Adipocyte (in vitro differentiated cells): ENCODE measurements at regions not wholly inside any gene's neighbourhood (a gene's known extent, or its start where the extent isn't known, plus 50 kb on each side); places are given as distances from the start of the nearest gene placed in this dataset.
A peak's percentile ranks its signal among the peaks of the same experiment; 100 is the strongest.

Experiments
- DNase-seq: peaks from one replicate; pipeline ENCODE4 v3.0.0-alpha.2; 2015; ENCODE audit warnings: low read depth
- H3K27me3 ChIP-seq: replicated peaks from 2 replicates; pipeline ENCODE4 v1.7.0; 2013; ENCODE audit warnings: mild to moderate bottlenecking, low read length, moderate library complexity; ENCODE audit not compliant: control insufficient read depth, insufficient read depth
- H3K36me3 ChIP-seq: 2 replicates; pipeline ENCODE4 v1.7.0; 2013; ENCODE audit warnings: low read length, mild to moderate bottlenecking, moderate library complexity; ENCODE audit not compliant: control insufficient read depth, insufficient read depth, severe bottlenecking
- H3K4me1 ChIP-seq: 2 replicates; pipeline ENCODE4 v1.7.0; 2013; ENCODE audit warnings: mild to moderate bottlenecking, low read length, moderate library complexity; ENCODE audit not compliant: control insufficient read depth, insufficient read depth
- H3K4me3 ChIP-seq: 2 replicates; pipeline ENCODE4 v1.7.0; 2013; ENCODE audit warnings: mild to moderate bottlenecking, low read length, moderate library complexity
- H3K9ac ChIP-seq: 2 replicates; pipeline ENCODE4 v1.7.0; 2013; ENCODE audit warnings: mild to moderate bottlenecking, low read length, moderate library complexity
- H3K9me3 ChIP-seq: 2 replicates; pipeline ENCODE4 v1.7.0; 2013; ENCODE audit warnings: mild to moderate bottlenecking, low read length, moderate library complexity; ENCODE audit not compliant: control insufficient read depth

- H3K4me3 ChIP-seq = peak overlapping the region; percentile 33
- no peaks in the 10 kb centered on the region for H3K36me3 ChIP-seq
- DNase-seq = no peak
- no peaks in the 10 kb centered on the region for H3K9me3 ChIP-seq
- no peak overlapping the region for H3K9ac ChIP-seq
- peaks cover 10% of the 10 kb centered on the region for H3K27me3 ChIP-seq
- peaks cover 6% of the 10 kb centered on the region for H3K4me1 ChIP-seq
Measured at GRCh38 chr15:97652700-97653167, 307.8 kb upstream of the ARRDC4 start.

- Histone ChIP-seq H3K9me3 (no peaks in the 10 kb centered on the region), H3K4me1 (peaks cover 6% of the 10 kb centered on the region), H3K27me3 (peaks cover 10% of the 10 kb centered on the region), H3K4me3 (no peak overlapping the region), H3K9ac (no peak overlapping the region), H3K36me3 (no peaks in the 10 kb centered on the region)
- DNase-seq = no peak
Measured at GRCh38 chr15:97653896-97654295, 306.6 kb upstream of the ARRDC4 start.

- Histone ChIP-seq H3K9ac (no peak overlapping the region), H3K36me3 (no peaks in the 10 kb centered on the region), H3K4me3 (no peak overlapping the region), H3K27me3 (peaks cover 10% of the 10 kb centered on the region), H3K9me3 (no peaks in the 10 kb centered on the region), H3K4me1 (peaks cover 6% of the 10 kb centered on the region)
- DNase-seq = no peak
Measured at GRCh38 chr15:97654481-97655076, 305.9 kb upstream of the ARRDC4 start.

- Histone ChIP-seq H3K9me3 (peaks cover 5% of the 10 kb centered on the region), H3K27me3 (no peaks in the 10 kb centered on the region), H3K36me3 (no peaks in the 10 kb centered on the region), H3K4me3 (no peak overlapping the region), H3K4me1 (no peaks in the 10 kb centered on the region), H3K9ac (no peak overlapping the region)
- no peak for DNase-seq
Measured at GRCh38 chr15:97661796-97662195, 298.7 kb upstream of the ARRDC4 start.

- Histone ChIP-seq H3K4me1 (no peaks in the 10 kb centered on the region), H3K27me3 (no peaks in the 10 kb centered on the region), H3K9me3 (peaks cover 4% of the 10 kb centered on the region), H3K4me3 (no peak overlapping the region), H3K9ac (no peak overlapping the region), H3K36me3 (no peaks in the 10 kb centered on the region)
- no peak for DNase-seq
Measured at GRCh38 chr15:97672586-97672985, 287.9 kb upstream of the ARRDC4 start.

GRCh38 chr15:97678656-97679055, 281.8 kb upstream of the ARRDC4 start:
- H3K4me3 ChIP-seq = no peak overlapping the region
- H3K36me3 ChIP-seq = no peaks in the 10 kb centered on the region
- no peaks in the 10 kb centered on the region for H3K4me1 ChIP-seq
- peaks cover 4% of the 10 kb centered on the region for H3K9me3 ChIP-seq
- DNase-seq = no peak
- no peaks in the 10 kb centered on the region for H3K27me3 ChIP-seq
- H3K9ac ChIP-seq = no peak overlapping the region

GRCh38 chr15:97679106-97679688, 281.3 kb upstream of the ARRDC4 start:
- no peak for DNase-seq
- Histone ChIP-seq H3K9me3 (peaks cover 4% of the 10 kb centered on the region), H3K4me1 (no peaks in the 10 kb centered on the region), H3K36me3 (no peaks in the 10 kb centered on the region), H3K4me3 (no peak overlapping the region), H3K9ac (no peak overlapping the region), H3K27me3 (no peaks in the 10 kb centered on the region)

GRCh38 chr15:97680606-97681220, 279.8 kb upstream of the ARRDC4 start:
- Histone ChIP-seq H3K4me3 (no peak overlapping the region), H3K36me3 (no peaks in the 10 kb centered on the region), H3K27me3 (no peaks in the 10 kb centered on the region), H3K9me3 (no peaks in the 10 kb centered on the region), H3K9ac (no peak overlapping the region), H3K4me1 (no peaks in the 10 kb centered on the region)
- DNase-seq = no peak

- Histone ChIP-seq H3K27me3 (no peaks in the 10 kb centered on the region), H3K36me3 (no peaks in the 10 kb centered on the region), H3K4me3 (no peak overlapping the region), H3K9ac (no peak overlapping the region), H3K9me3 (no peaks in the 10 kb centered on the region), H3K4me1 (no peaks in the 10 kb centered on the region)
- no peak for DNase-seq
Measured at GRCh38 chr15:97683831-97684230, 276.7 kb upstream of the ARRDC4 start.

- Histone ChIP-seq H3K9me3 (no peaks in the 10 kb centered on the region), H3K4me3 (no peak overlapping the region), H3K4me1 (no peaks in the 10 kb centered on the region), H3K9ac (no peak overlapping the region), H3K27me3 (no peaks in the 10 kb centered on the region), H3K36me3 (no peaks in the 10 kb centered on the region)
- no peak for DNase-seq
Measured at GRCh38 chr15:97684249-97684648, 276.3 kb upstream of the ARRDC4 start.

GRCh38 chr15:97686324-97686723, 274.2 kb upstream of the ARRDC4 start:
- no peak for DNase-seq
- Histone ChIP-seq H3K27me3 (no peaks in the 10 kb centered on the region), H3K9me3 (no peaks in the 10 kb centered on the region), H3K9ac (no peak overlapping the region), H3K4me1 (no peaks in the 10 kb centered on the region), H3K4me3 (no peak overlapping the region), H3K36me3 (no peaks in the 10 kb centered on the region)
